HepG2 (cell line): ENCODE measurements at regions not wholly inside any gene's neighbourhood (a gene's known extent, or its start where the extent isn't known, plus 50 kb on each side); places are given as distances from the start of the nearest gene placed in this dataset.

ENCODE experiments used
- ATAC-seq: fragments of 200-7000 bp; cut with Tn5 transposase; 3 replicates; pipeline ENCODE4 v1.9.1; 2020; ENCODE audit warnings: mild to moderate bottlenecking, moderate library complexity
- BruUV-seq: library from RNA; stranded (reverse); fragments of 400-500 nt; replicated peaks from 2 replicates; lab custom pipeline; 2021; lab: Mats Ljungman, UMichigan
- CTCF ChIA-PET: fragments of 300-600 bp; formaldehyde crosslinking; extraction: SDS; loops from one replicate; lab custom pipeline; 2021; ENCODE audit warnings: low total read pairs, inconsistent platforms, low intra/inter-chr PET ratio; lab: Yijun Ruan, JAX
- POLR2A ChIA-PET: fragments of 350-600 bp; sonication (Branson Sonifier 250); formaldehyde crosslinking; loops from one replicate; lab custom pipeline; 2020; ENCODE audit warnings: antibody characterized with exemption, inconsistent platforms; lab: Yijun Ruan, JAX
- DNase-seq: peaks from one replicate; pipeline ENCODE4 v3.0.0-alpha.2; 2015; ENCODE audit warnings: low spot score
- FAIRE-seq: peaks from 3 replicates; lab custom pipeline; 2011; peaks lifted over from hg19 to GRCh38; lab: Jason Lieb, UNC
- H2AFZ ChIP-seq: one replicate; pipeline ENCODE4 v1.6.1; 2011; ENCODE audit warnings: low read length, inconsistent platforms
- H3K27ac ChIP-seq: fragments of 300-600 bp; 3 replicates; pipeline ENCODE4 v1.8.0; 2011; ENCODE audit warnings: mixed run types, mild to moderate bottlenecking, mixed read lengths, low read length, inconsistent platforms; ENCODE audit not compliant: insufficient read depth; ENCODE audit errors: extremely low read length
- H3K27me3 ChIP-seq, 2 experiments: fragments of 200-600 bp in 1 of 2; 2 replicates in 1 of 2; 3 replicates in 1 of 2; pipeline versions ENCODE4 v1.6.0 to v1.8.0; 2011; ENCODE audit warnings: low read length in 2 of 2, mild to moderate bottlenecking in 2 of 2, moderate library complexity in 2 of 2, inconsistent platforms in 1 of 2; ENCODE audit not compliant: insufficient read depth in 2 of 2, control insufficient read depth in 1 of 2
- H3K36me3 ChIP-seq, 2 experiments: fragments of 200-600 bp in 1 of 2; replicated peaks in 1 of 2; 2 replicates in 1 of 2; 3 replicates in 1 of 2; pipeline versions ENCODE4 v1.5.1 to v1.8.0; 2011; ENCODE audit warnings: low read length in 2 of 2, inconsistent platforms in 1 of 2; ENCODE audit not compliant: insufficient read depth in 2 of 2, control insufficient read depth in 1 of 2
- H3K4me1 ChIP-seq: 2 replicates; pipeline ENCODE4 v1.5.1; 2012; ENCODE audit warnings: low read length, inconsistent platforms; ENCODE audit not compliant: insufficient read depth
- H3K4me2 ChIP-seq: 2 replicates; pipeline ENCODE4 v1.6.0; 2011; ENCODE audit warnings: low read depth, low read length, inconsistent platforms
- H3K4me3 ChIP-seq, 3 experiments: fragments of 200-600 bp in 1 of 3; sonication (generic), shearing (Covaris generic) in 1 of 3; replicated peaks in 1 of 3; 2 replicates each; pipeline ENCODE4 v1.5.1; 2011 to 2016; ENCODE audit warnings: low read length in 3 of 3, inconsistent platforms in 2 of 3, low read depth in 2 of 3, mild to moderate bottlenecking in 2 of 3, control low read depth in 1 of 3, mixed read lengths in 1 of 3; ENCODE audit not compliant: insufficient read depth in 1 of 3
- H3K79me2 ChIP-seq: one replicate; pipeline ENCODE4 v1.6.1; 2011; ENCODE audit warnings: low read length, inconsistent platforms; ENCODE audit not compliant: insufficient read depth
- H3K9ac ChIP-seq: 2 replicates; pipeline ENCODE4 v1.6.0; 2011; ENCODE audit warnings: mild to moderate bottlenecking, low read depth, low read length, inconsistent platforms; ENCODE audit not compliant: insufficient read depth
- H3K9me3 ChIP-seq: 2 replicates; pipeline ENCODE4 v1.5.1; 2012; ENCODE audit warnings: mild to moderate bottlenecking, low read length
- H4K20me1 ChIP-seq: 2 replicates; pipeline ENCODE4 v1.6.0; 2011; ENCODE audit warnings: inconsistent platforms, mild to moderate bottlenecking, low read length, moderate library complexity; ENCODE audit not compliant: insufficient read depth
- ASH2L ChIP-seq: fragments of 300-600, 200-600 bp; sonication (generic); IDR thresholded peaks from 2 replicates; pipeline ENCODE4 v1.7.0; 2017; ENCODE audit warnings: low read depth, mild to moderate bottlenecking, moderate library complexity, mixed read lengths, low read length; ENCODE audit not compliant: insufficient read length
- CEBPG ChIP-seq: IDR thresholded peaks from 2 replicates; pipeline ENCODE4 v1.6.1; 2016
- HNF4A ChIP-seq: sonication (generic); formaldehyde crosslinking; IDR thresholded peaks from 2 replicates; pipeline ENCODE4 v1.4.0; 2020; ENCODE audit warnings: missing genetic modification reagents
- PAXIP1 ChIP-seq: sonication (generic); formaldehyde crosslinking; conservative IDR thresholded peaks from 2 replicates; pipeline ENCODE4 v1.4.0; 2020; ENCODE audit warnings: mild to moderate bottlenecking, missing genetic modification reagents, moderate library complexity
- SAP130 ChIP-seq: IDR thresholded peaks from 2 replicates; pipeline ENCODE4 v1.6.1; 2016; ENCODE audit warnings: low read depth
- TEAD3 ChIP-seq: optimal IDR thresholded peaks from 2 replicates; pipeline ENCODE3; 2016; ENCODE audit warnings: borderline replicate concordance
- ZNF644 ChIP-seq: IDR thresholded peaks from 2 replicates; pipeline ENCODE4 v1.6.1; 2016; ENCODE audit warnings: low read depth
- WGBS: methylation state at CpG from one replicate; pipeline ENCODE4 v1.1.6; 2017; ENCODE audit warnings: low lambda C conversion rate; 5-methylcytosine and 5-hydroxymethylcytosine counted together
- in situ Hi-C: cut with HindIII; loops from 2 replicates; pipeline ENCODE4 v1.10.0; 2017; ENCODE audit warnings: low pct_unique_long_range_greater_than_20kb; ENCODE audit not compliant: extremely low pct_ligation_motif_present
- intact Hi-C: fragments of 100-400 bp; cut with micrococcal nuclease; formaldehyde crosslinking; loops from one replicate; pipeline ENCODE4 v1.10.0; 2022; ENCODE audit not compliant: unreplicated experiment
- TF ChIP-seq, protein P1 (sequence below): sonication (generic); formaldehyde crosslinking; IDR thresholded peaks from 2 replicates; pipeline ENCODE4 v1.8.1; 2023; ENCODE audit warnings: mild to moderate bottlenecking, moderate library complexity, missing genetic modification reagents
- TF ChIP-seq, protein P2 (sequence below): sonication (generic); formaldehyde crosslinking; IDR thresholded peaks from 2 replicates; pipeline ENCODE4 v1.4.0; 2020; ENCODE audit warnings: mild to moderate bottlenecking, missing genetic modification reagents
- TF ChIP-seq, protein P3 (sequence below): IDR thresholded peaks from 2 replicates; pipeline ENCODE4 v1.4.0; 2020; ENCODE audit warnings: mild to moderate bottlenecking, missing genetic modification reagents

GRCh38 chr21:34017039-34017961, 56.1 kb upstream of the MRPS6 start:
- BruUV-seq, result no TSS peak
- peaks cover 1 to 4% of the 10 kb centered on the region in 2 experiments; a peak in 1 of 5 replicates for H3K27me3 ChIP-seq
- H3K79me2 ChIP-seq, result no peaks in the 10 kb centered on the region
- DNase-seq (peak; percentile 56), ATAC-seq (peak; percentile 80), FAIRE-seq (peak; percentile 8)
- no peak overlapping the region for H2AFZ ChIP-seq
- WGBS, result 54% methylated on average over 5 of the region's 5 CpGs
- no peaks in the 10 kb centered on the region for H3K36me3 ChIP-seq
- H3K4me1 ChIP-seq, result peaks cover 39% of the 10 kb centered on the region
- H3K4me3 ChIP-seq, result no peak overlapping the region
- H3K9ac ChIP-seq, result no peak overlapping the region
- no peaks in the 10 kb centered on the region for H3K9me3 ChIP-seq
- no peak overlapping the region for H3K27ac ChIP-seq
- in situ Hi-C loops, result no loop called here
- H4K20me1 ChIP-seq, result no peaks in the 10 kb centered on the region
- ChIA-PET CTCF (no interaction called here), POLR2A (interaction anchor here (0.5 kb wide), 1 partner anchor 23 kb away, joined by 3 read pairs; no protein-coding TSS in a partner anchor)
- intact Hi-C loops, result no loop called here
- H3K4me2 ChIP-seq, result no peak overlapping the region
- peak; percentile 65 for TF ChIP-seq ZNF644 (CRISPR knock-in tag)
- TF ChIP-seq, protein P1, sequence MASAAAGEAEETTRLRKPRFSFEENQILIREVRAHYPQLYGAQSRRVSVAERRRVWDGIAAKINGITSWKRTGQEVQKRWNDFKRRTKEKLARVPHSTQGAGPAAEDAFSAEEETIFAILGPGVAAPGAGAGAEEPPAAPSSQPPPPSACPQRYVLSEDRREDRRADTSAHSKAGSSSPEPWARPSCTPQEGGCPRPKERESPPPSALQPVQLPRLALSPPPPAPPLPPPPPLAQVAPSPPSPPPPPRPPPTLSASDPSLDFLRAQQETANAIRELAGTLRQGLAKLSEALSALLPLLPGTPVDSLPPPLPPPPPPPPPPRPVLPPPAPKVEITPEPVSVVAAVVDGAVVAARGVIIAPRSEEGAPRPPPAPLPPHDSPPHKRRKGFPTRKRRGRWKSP, result no peak
- TF ChIP-seq SAP130, result 0 out of 2 replicates have a peak, but pooled peaks have one; percentile 21
- TF ChIP-seq PAXIP1 (CRISPR knock-in tag), result 0 out of 2 replicates have a peak, but pooled peaks have one; percentile 21
- TF ChIP-seq CEBPG (CRISPR knock-in tag), result 0 out of 2 replicates have a peak, but pooled peaks have one; percentile 19
- TF ChIP-seq ASH2L, result peak; percentile 13
- TF ChIP-seq, protein P2, sequence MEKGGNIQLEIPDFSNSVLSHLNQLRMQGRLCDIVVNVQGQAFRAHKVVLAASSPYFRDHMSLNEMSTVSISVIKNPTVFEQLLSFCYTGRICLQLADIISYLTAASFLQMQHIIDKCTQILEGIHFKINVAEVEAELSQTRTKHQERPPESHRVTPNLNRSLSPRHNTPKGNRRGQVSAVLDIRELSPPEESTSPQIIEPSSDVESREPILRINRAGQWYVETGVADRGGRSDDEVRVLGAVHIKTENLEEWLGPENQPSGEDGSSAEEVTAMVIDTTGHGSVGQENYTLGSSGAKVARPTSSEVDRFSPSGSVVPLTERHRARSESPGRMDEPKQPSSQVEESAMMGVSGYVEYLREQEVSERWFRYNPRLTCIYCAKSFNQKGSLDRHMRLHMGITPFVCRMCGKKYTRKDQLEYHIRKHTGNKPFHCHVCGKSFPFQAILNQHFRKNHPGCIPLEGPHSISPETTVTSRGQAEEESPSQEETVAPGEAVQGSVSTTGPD (CRISPR knock-in tag), result no peak
- TF ChIP-seq, protein P3, sequence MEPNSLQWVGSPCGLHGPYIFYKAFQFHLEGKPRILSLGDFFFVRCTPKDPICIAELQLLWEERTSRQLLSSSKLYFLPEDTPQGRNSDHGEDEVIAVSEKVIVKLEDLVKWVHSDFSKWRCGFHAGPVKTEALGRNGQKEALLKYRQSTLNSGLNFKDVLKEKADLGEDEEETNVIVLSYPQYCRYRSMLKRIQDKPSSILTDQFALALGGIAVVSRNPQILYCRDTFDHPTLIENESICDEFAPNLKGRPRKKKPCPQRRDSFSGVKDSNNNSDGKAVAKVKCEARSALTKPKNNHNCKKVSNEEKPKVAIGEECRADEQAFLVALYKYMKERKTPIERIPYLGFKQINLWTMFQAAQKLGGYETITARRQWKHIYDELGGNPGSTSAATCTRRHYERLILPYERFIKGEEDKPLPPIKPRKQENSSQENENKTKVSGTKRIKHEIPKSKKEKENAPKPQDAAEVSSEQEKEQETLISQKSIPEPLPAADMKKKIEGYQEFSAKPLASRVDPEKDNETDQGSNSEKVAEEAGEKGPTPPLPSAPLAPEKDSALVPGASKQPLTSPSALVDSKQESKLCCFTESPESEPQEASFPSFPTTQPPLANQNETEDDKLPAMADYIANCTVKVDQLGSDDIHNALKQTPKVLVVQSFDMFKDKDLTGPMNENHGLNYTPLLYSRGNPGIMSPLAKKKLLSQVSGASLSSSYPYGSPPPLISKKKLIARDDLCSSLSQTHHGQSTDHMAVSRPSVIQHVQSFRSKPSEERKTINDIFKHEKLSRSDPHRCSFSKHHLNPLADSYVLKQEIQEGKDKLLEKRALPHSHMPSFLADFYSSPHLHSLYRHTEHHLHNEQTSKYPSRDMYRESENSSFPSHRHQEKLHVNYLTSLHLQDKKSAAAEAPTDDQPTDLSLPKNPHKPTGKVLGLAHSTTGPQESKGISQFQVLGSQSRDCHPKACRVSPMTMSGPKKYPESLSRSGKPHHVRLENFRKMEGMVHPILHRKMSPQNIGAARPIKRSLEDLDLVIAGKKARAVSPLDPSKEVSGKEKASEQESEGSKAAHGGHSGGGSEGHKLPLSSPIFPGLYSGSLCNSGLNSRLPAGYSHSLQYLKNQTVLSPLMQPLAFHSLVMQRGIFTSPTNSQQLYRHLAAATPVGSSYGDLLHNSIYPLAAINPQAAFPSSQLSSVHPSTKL (CRISPR knock-in tag), result peak; percentile 19; the same call in 1 of the 2 replicates
- peak; percentile 68 for TF ChIP-seq TEAD3 (CRISPR knock-in tag)
- peak; percentile 14; the same call in 1 of the 2 replicates for TF ChIP-seq HNF4A (CRISPR knock-in tag)
